Fibroblast of skin of abdomen (primary cell): ENCODE measurements at regions not wholly inside any gene's neighbourhood (a gene's known extent, or its start where the extent isn't known, plus 50 kb on each side); places are given as distances from the start of the nearest gene placed in this dataset.
A peak's percentile ranks its signal among the peaks of the same experiment; 100 is the strongest.
"Not testable (repeated sequence)": the region's sequence is repeated elsewhere in the genome, so short reads cannot be mapped to it uniquely, and the experiment has no call there.

Source experiments
- DNase-seq: peaks from one replicate; pipeline ENCODE4 v3.0.0-alpha.2; 2013

GRCh38 chr10:29823553-29824080 is 188.8 kb upstream of the SVIL start:
- DNase-seq: no peak

- DNase-seq: no peak
Measured at GRCh38 chr10:29820890-29821461, 186.2 kb upstream of the SVIL start.

GRCh38 chr10:29816801-29817558 is 182.2 kb upstream of the SVIL start:
- no peak for DNase-seq

GRCh38 chr10:29815572-29815971 is 180.8 kb upstream of the SVIL start:
- DNase-seq: no peak

GRCh38 chr10:29811751-29812427 is 177.1 kb upstream of the SVIL start:
- peak; percentile 97 for DNase-seq

- DNase-seq: peak; percentile 25
Measured at GRCh38 chr10:29810816-29811215, 176.0 kb upstream of the SVIL start.

- DNase-seq: not testable (repeated sequence)
Measured at GRCh38 chr10:29810231-29810630, 175.5 kb upstream of the SVIL start.

GRCh38 chr10:29809383-29809782 is 174.6 kb upstream of the SVIL start:
- no peak for DNase-seq

- peak; percentile 41 for DNase-seq
Measured at GRCh38 chr10:29807163-29807806, 172.5 kb upstream of the SVIL start.

GRCh38 chr10:29806350-29806788 is 171.6 kb upstream of the SVIL start:
- DNase-seq: no peak

- DNase-seq: no peak
Measured at GRCh38 chr10:29805134-29805723, 170.5 kb upstream of the SVIL start.

- peak; percentile 89 for DNase-seq
Measured at GRCh38 chr10:29804025-29804852, 169.5 kb upstream of the SVIL start.

GRCh38 chr10:29802171-29802570 is 167.4 kb upstream of the SVIL start:
- DNase-seq: no peak

- peak; percentile 47 for DNase-seq
Measured at GRCh38 chr10:29798921-29799690, 164.3 kb upstream of the SVIL start.

- DNase-seq: no peak
Measured at GRCh38 chr10:29797616-29798015, 162.8 kb upstream of the SVIL start.

- peak; percentile 47 for DNase-seq
Measured at GRCh38 chr10:29795850-29796249, 161.1 kb upstream of the SVIL start.

GRCh38 chr10:29794776-29795611 is 160.2 kb upstream of the SVIL start:
- peak; percentile 12 for DNase-seq

GRCh38 chr10:29791773-29792172 is 157.0 kb upstream of the SVIL start:
- DNase-seq: no peak

GRCh38 chr10:29790207-29790606 is 155.4 kb upstream of the SVIL start:
- no peak for DNase-seq

GRCh38 chr10:29788113-29788512 is 153.3 kb upstream of the SVIL start:
- DNase-seq: no peak
